ENCODE measurements at regions not wholly inside any gene's neighbourhood (a gene's known extent, or its start where the extent isn't known, plus 50 kb on each side); places are given as distances from the start of the nearest gene placed in this dataset.

DNA sequence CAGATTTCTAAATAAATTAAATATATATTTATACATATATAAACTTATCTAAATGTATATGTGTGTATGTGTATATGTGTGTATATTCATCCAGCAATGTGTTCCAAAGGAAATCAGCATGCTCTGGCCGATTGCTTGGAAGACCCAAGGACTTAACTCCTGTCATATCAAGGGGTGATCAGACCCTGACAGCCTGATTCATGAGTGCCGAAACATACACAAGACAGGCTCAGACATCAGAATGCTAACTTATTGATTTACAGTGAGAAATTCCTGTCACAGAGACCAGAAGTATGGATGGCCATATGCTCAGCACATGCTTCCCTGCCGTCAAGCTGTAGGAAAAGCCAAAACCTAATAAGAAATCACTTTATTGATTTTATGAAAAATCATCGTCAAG is 545.1 kb upstream of the NR5A2 start:
- TF ChIP-seq, protein P1, sequence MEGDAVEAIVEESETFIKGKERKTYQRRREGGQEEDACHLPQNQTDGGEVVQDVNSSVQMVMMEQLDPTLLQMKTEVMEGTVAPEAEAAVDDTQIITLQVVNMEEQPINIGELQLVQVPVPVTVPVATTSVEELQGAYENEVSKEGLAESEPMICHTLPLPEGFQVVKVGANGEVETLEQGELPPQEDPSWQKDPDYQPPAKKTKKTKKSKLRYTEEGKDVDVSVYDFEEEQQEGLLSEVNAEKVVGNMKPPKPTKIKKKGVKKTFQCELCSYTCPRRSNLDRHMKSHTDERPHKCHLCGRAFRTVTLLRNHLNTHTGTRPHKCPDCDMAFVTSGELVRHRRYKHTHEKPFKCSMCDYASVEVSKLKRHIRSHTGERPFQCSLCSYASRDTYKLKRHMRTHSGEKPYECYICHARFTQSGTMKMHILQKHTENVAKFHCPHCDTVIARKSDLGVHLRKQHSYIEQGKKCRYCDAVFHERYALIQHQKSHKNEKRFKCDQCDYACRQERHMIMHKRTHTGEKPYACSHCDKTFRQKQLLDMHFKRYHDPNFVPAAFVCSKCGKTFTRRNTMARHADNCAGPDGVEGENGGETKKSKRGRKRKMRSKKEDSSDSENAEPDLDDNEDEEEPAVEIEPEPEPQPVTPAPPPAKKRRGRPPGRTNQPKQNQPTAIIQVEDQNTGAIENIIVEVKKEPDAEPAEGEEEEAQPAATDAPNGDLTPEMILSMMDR (IDR thresholded peaks at IDR 0.05), result no peak
- TF ChIP-seq POLR2A (IDR thresholded peaks at IDR 0.05), result no peak

Data from vagina (tissue), 2 donors.